Dedifferentiated amniotic fluid mesenchymal stem cell (primary cell): ENCODE measurements at regions not wholly inside any gene's neighbourhood (a gene's known extent, or its start where the extent isn't known, plus 50 kb on each side); places are given as distances from the start of the nearest gene placed in this dataset.
"Not testable (repeated sequence)": the region's sequence is repeated elsewhere in the genome, so short reads cannot be mapped to it uniquely, and the experiment has no call there.

Experiments used
- DNase-seq: peaks from one replicate; pipeline ENCODE4 v3.0.0-alpha.2; 2016; ENCODE audit errors: extremely low spot score

- no peak for DNase-seq
Measured at GRCh38 chr1:238772322-238772721, 614.0 kb upstream of the CHRM3 start.

GRCh38 chr1:238767321-238767720, 619.0 kb upstream of the CHRM3 start:
- DNase-seq, result no peak

- no peak for DNase-seq
Measured at GRCh38 chr1:238764779-238765178, 621.6 kb upstream of the CHRM3 start.

- DNase-seq, result no peak
Measured at GRCh38 chr1:238753252-238753651, 633.1 kb upstream of the CHRM3 start.

GRCh38 chr1:238752327-238752726, 634.0 kb upstream of the CHRM3 start:
- peak; percentile 28 for DNase-seq

- DNase-seq, result no peak
Measured at GRCh38 chr1:238745069-238745468, 641.3 kb upstream of the CHRM3 start.

- no peak for DNase-seq
Measured at GRCh38 chr1:238738892-238739291, 647.5 kb upstream of the CHRM3 start.

GRCh38 chr1:238727670-238728069, 658.7 kb upstream of the CHRM3 start:
- DNase-seq, result no peak

GRCh38 chr1:238722812-238723211, 663.6 kb upstream of the CHRM3 start:
- no peak for DNase-seq

GRCh38 chr1:238710697-238711096, 675.7 kb upstream of the CHRM3 start:
- no peak for DNase-seq

- no peak for DNase-seq
Measured at GRCh38 chr1:238701024-238701423, 685.3 kb upstream of the CHRM3 start.

GRCh38 chr1:238690415-238690814, 696.0 kb upstream of the CHRM3 start:
- DNase-seq, result no peak

- not testable (repeated sequence) for DNase-seq
Measured at GRCh38 chr1:238684576-238684975, 701.8 kb upstream of the CHRM3 start.

- no peak for DNase-seq
Measured at GRCh38 chr1:238681451-238681850, 704.9 kb upstream of the CHRM3 start.

- DNase-seq, result no peak
Measured at GRCh38 chr1:238681021-238681420, 705.3 kb upstream of the CHRM3 start.

GRCh38 chr1:238677567-238677966, 708.8 kb upstream of the CHRM3 start:
- DNase-seq, result no peak

- no peak for DNase-seq
Measured at GRCh38 chr1:238675221-238675620, 711.1 kb upstream of the CHRM3 start.

- no peak for DNase-seq
Measured at GRCh38 chr1:238674316-238674715, 712.1 kb upstream of the CHRM3 start.

- DNase-seq, result no peak
Measured at GRCh38 chr1:238673561-238673960, 712.8 kb upstream of the CHRM3 start.

- no peak for DNase-seq
Measured at GRCh38 chr1:238672806-238673205, 713.6 kb upstream of the CHRM3 start.

- no peak for DNase-seq
Measured at GRCh38 chr1:238672262-238672661, 714.1 kb upstream of the CHRM3 start.

- DNase-seq, result no peak
Measured at GRCh38 chr1:238664139-238664538, 722.2 kb upstream of the CHRM3 start.

- DNase-seq, result no peak
Measured at GRCh38 chr1:238660849-238661248, 725.5 kb upstream of the CHRM3 start.

- no peak for DNase-seq
Measured at GRCh38 chr1:238658763-238659162, 727.6 kb upstream of the CHRM3 start.
